ENCODE measurements at regions not wholly inside any gene's neighbourhood (a gene's known extent, or its start where the extent isn't known, plus 50 kb on each side); places are given as distances from the start of the nearest gene placed in this dataset.
"Not testable (repeated sequence)": the region's sequence is repeated elsewhere in the genome, so short reads cannot be mapped to it uniquely, and the experiment has no call there.

GRCh38 chr13:21309542-21310172 lies 133.2 kb downstream of the MRPL57 start:
- intact Hi-C loops (cut with DNase I): no loop called here
- TF ChIP-seq CTCF (IDR thresholded peaks at IDR 0.05): no peak
- Histone ChIP-seq H3K27me3 (no peaks in the 10 kb centered on the region), H3K36me3 (no peaks in the 10 kb centered on the region), H3K9me3 (no peaks in the 10 kb centered on the region), H3K27ac (no peak overlapping the region), H3K4me1 (no peaks in the 10 kb centered on the region), H3K4me3 (no peak overlapping the region)
- DNase-seq (ENCODE audit: low spot score in 2 of 2): no peak

GRCh38 chr13:21310220-21310619 lies 133.8 kb downstream of the MRPL57 start:
- TF ChIP-seq CTCF (IDR thresholded peaks at IDR 0.05): no peak

GRCh38 chr13:21314976-21315375 lies 138.5 kb downstream of the MRPL57 start:
- not testable (repeated sequence) for H3K9me3 ChIP-seq

More at GRCh38 chr13:21310220-21310619, 133.8 kb downstream of the MRPL57 start:
- Histone ChIP-seq H3K27ac (no peak overlapping the region), H3K27me3 (no peaks in the 10 kb centered on the region), H3K4me3 (no peak overlapping the region), H3K9me3 (no peaks in the 10 kb centered on the region), H3K4me1 (no peaks in the 10 kb centered on the region), H3K36me3 (no peaks in the 10 kb centered on the region)
- DNase-seq (ENCODE audit: low spot score in 2 of 2): no peak
- intact Hi-C loops (cut with DNase I): no loop called here

GRCh38 chr13:21316376-21316775 lies 139.9 kb downstream of the MRPL57 start:
- intact Hi-C loops (cut with DNase I): no loop called here
- Histone ChIP-seq H3K27ac (no peak overlapping the region), H3K4me1 (no peaks in the 10 kb centered on the region), H3K4me3 (no peak overlapping the region), H3K36me3 (no peaks in the 10 kb centered on the region), H3K9me3 (no peaks in the 10 kb centered on the region), H3K27me3 (no peaks in the 10 kb centered on the region)
- TF ChIP-seq CTCF (IDR thresholded peaks at IDR 0.05): no peak
- DNase-seq (ENCODE audit: low spot score in 2 of 2): no peak

More at GRCh38 chr13:21314976-21315375, 138.5 kb downstream of the MRPL57 start:
- DNase-seq (ENCODE audit: low spot score in 2 of 2); H3K4me3 ChIP-seq; H3K4me1 ChIP-seq; H3K27ac ChIP-seq; intact Hi-C loops (cut with DNase I); H3K27me3 ChIP-seq; H3K36me3 ChIP-seq: not testable (repeated sequence)

- no peaks in the 10 kb centered on the region for H3K4me1 ChIP-seq
- H3K27me3 ChIP-seq: no peaks in the 10 kb centered on the region
- H3K4me3 ChIP-seq: peak overlapping the region in 1 of 2 donors; percentile 47
- H3K27ac ChIP-seq: no peak overlapping the region
- DNase-seq (ENCODE audit: low spot score in 2 of 2): no peak
- intact Hi-C loops (cut with DNase I): no loop called here
- H3K9me3 ChIP-seq: no peaks in the 10 kb centered on the region
- no peak for TF ChIP-seq CTCF (IDR thresholded peaks at IDR 0.05)
- no peaks in the 10 kb centered on the region for H3K36me3 ChIP-seq
Observed at GRCh38 chr13:21318891-21319532, 140.1 kb downstream of the ZDHHC20 start.

GRCh38 chr13:21319869-21320641 lies 139.0 kb downstream of the ZDHHC20 start:
- no peak for TF ChIP-seq CTCF (IDR thresholded peaks at IDR 0.05)
- no peak overlapping the region for H3K27ac ChIP-seq
- H3K4me1 ChIP-seq: no peaks in the 10 kb centered on the region
- DNase-seq (ENCODE audit: low spot score in 2 of 2): no peak
- H3K9me3 ChIP-seq: no peaks in the 10 kb centered on the region
- H3K36me3 ChIP-seq: no peaks in the 10 kb centered on the region
- intact Hi-C loops (cut with DNase I): no loop called here
- H3K4me3 ChIP-seq: no peak overlapping the region
- H3K27me3 ChIP-seq: no peaks in the 10 kb centered on the region
